Fibroblast of pulmonary artery (primary cell): ENCODE measurements at regions not wholly inside any gene's neighbourhood (a gene's known extent, or its start where the extent isn't known, plus 50 kb on each side); places are given as distances from the start of the nearest gene placed in this dataset.
"Not testable (repeated sequence)": the region's sequence is repeated elsewhere in the genome, so short reads cannot be mapped to it uniquely, and the experiment has no call there.

ENCODE experiments used
- DNase-seq: peaks from one replicate; pipeline ENCODE4 v3.0.0-alpha.2; 2010; ENCODE audit warnings: low read depth
- H3K4me3 ChIP-seq: replicated peaks from 2 replicates; pipeline ENCODE4 v1.5.1; 2011; ENCODE audit warnings: low read depth, mild to moderate bottlenecking, control low read depth, low read length, moderate library complexity
- CTCF ChIP-seq: IDR thresholded peaks from 2 replicates; pipeline ENCODE4 v1.5.1; 2011; ENCODE audit warnings: mild to moderate bottlenecking, control low read depth, low read length, inconsistent platforms; ENCODE audit errors: missing control alignments

GRCh38 chr12:97862072-97862471 is 399.5 kb downstream of the RMST start:
- TF ChIP-seq CTCF, result no peak
- no peak for DNase-seq
- H3K4me3 ChIP-seq, result no peak overlapping the region

GRCh38 chr12:97875064-97875463 is 412.5 kb downstream of the RMST start:
- no peak overlapping the region for H3K4me3 ChIP-seq
- DNase-seq, result no peak
- TF ChIP-seq CTCF, result no peak

- DNase-seq, result no peak
- no peak overlapping the region for H3K4me3 ChIP-seq
- TF ChIP-seq CTCF, result no peak
Measured at GRCh38 chr12:97876780-97877179, 414.2 kb downstream of the RMST start.

GRCh38 chr12:97877404-97877803 is 414.8 kb downstream of the RMST start:
- TF ChIP-seq CTCF, result no peak
- no peak for DNase-seq
- H3K4me3 ChIP-seq, result no peak overlapping the region

GRCh38 chr12:97886511-97887176 is 424.0 kb downstream of the RMST start:
- no peak overlapping the region for H3K4me3 ChIP-seq
- DNase-seq, result no peak
- no peak for TF ChIP-seq CTCF

GRCh38 chr12:97897881-97898280 is 435.3 kb downstream of the RMST start:
- not testable (repeated sequence) for DNase-seq, H3K4me3 ChIP-seq

GRCh38 chr12:97899529-97899928 is 436.9 kb downstream of the RMST start:
- TF ChIP-seq CTCF, result no peak
- H3K4me3 ChIP-seq, result no peak overlapping the region
- DNase-seq, result no peak
